ENCODE measurements at regions not wholly inside any gene's neighbourhood (a gene's known extent, or its start where the extent isn't known, plus 50 kb on each side); places are given as distances from the start of the nearest gene placed in this dataset.

DNA sequence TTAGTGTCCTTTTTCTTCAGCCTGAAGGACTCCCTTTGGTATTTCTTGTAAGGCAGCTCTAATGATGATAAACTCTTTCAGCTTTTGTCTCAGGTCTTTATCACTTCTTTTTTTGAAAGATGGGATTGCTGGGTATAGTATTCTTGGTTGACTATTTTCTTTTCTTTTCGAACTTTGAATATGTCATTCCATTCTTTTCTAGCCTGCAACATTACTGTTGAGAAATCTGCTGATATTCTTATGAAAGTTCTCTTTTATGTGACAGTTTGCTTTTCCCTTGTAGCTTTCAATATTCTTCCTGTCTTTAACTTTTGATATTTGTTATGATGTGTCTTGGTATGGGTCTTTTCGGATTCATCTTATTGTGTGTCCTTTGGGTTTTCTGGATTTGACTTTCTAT, 107.6 kb upstream of the SRD5A3 start:
- Histone ChIP-seq H3F3A (ENCODE audit: insufficient read depth, low read length, poor library complexity, severe bottlenecking) (no peaks in the 10 kb centered on the region), H3K9me2 (ENCODE audit: insufficient read depth, low read length) (no peaks in the 10 kb centered on the region), H3K27ac (ENCODE audit: low read length) (no peak overlapping the region), H3K79me2 (replicated peaks; ENCODE audit: insufficient read depth, low read length) (no peaks in the 10 kb centered on the region), H3K9ac (ENCODE audit: low read length) (no peak overlapping the region), H2AFZ (ENCODE audit: low read depth, low read length) (no peak overlapping the region), H3K9me3 (ENCODE audit: low read length) (no peaks in the 10 kb centered on the region), H3K36me3 (ENCODE audit: insufficient read depth, low read length) (no peaks in the 10 kb centered on the region), H3K4me3 (ENCODE audit: low read length) (no peak overlapping the region), H3K27me3 (ENCODE audit: insufficient read depth, low read depth, low read length) (no peaks in the 10 kb centered on the region), H4K20me1 (ENCODE audit: insufficient read depth) (no peaks in the 10 kb centered on the region), H3K4me2 (ENCODE audit: low read length) (no peak overlapping the region)
- TF ChIP-seq POLR2AphosphoS5 (IDR thresholded peaks at IDR 0.05) (no peak), EZH2 (IDR thresholded peaks at IDR 0.05; ENCODE audit: borderline replicate concordance, insufficient read depth, low read length, poor library complexity, severe bottlenecking) (no peak), RAD21 (conservative IDR thresholded peaks at IDR 0.05) (no peak), SMC3 (conservative IDR thresholded peaks at IDR 0.05; ENCODE audit: poor library complexity) (no peak), TAF1 (IDR thresholded peaks at IDR 0.05; ENCODE audit: low read depth) (no peak), EP300 (conservative IDR thresholded peaks at IDR 0.05; ENCODE audit: poor library complexity, severe bottlenecking) (no peak), MXI1 (conservative IDR thresholded peaks at IDR 0.05; ENCODE audit: poor library complexity, severe bottlenecking) (no peak)
- TF ChIP-seq, protein P1, sequence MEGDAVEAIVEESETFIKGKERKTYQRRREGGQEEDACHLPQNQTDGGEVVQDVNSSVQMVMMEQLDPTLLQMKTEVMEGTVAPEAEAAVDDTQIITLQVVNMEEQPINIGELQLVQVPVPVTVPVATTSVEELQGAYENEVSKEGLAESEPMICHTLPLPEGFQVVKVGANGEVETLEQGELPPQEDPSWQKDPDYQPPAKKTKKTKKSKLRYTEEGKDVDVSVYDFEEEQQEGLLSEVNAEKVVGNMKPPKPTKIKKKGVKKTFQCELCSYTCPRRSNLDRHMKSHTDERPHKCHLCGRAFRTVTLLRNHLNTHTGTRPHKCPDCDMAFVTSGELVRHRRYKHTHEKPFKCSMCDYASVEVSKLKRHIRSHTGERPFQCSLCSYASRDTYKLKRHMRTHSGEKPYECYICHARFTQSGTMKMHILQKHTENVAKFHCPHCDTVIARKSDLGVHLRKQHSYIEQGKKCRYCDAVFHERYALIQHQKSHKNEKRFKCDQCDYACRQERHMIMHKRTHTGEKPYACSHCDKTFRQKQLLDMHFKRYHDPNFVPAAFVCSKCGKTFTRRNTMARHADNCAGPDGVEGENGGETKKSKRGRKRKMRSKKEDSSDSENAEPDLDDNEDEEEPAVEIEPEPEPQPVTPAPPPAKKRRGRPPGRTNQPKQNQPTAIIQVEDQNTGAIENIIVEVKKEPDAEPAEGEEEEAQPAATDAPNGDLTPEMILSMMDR (IDR thresholded peaks at IDR 0.05; ENCODE audit: poor library complexity, severe bottlenecking): no peak
- TF ChIP-seq, protein P2, sequence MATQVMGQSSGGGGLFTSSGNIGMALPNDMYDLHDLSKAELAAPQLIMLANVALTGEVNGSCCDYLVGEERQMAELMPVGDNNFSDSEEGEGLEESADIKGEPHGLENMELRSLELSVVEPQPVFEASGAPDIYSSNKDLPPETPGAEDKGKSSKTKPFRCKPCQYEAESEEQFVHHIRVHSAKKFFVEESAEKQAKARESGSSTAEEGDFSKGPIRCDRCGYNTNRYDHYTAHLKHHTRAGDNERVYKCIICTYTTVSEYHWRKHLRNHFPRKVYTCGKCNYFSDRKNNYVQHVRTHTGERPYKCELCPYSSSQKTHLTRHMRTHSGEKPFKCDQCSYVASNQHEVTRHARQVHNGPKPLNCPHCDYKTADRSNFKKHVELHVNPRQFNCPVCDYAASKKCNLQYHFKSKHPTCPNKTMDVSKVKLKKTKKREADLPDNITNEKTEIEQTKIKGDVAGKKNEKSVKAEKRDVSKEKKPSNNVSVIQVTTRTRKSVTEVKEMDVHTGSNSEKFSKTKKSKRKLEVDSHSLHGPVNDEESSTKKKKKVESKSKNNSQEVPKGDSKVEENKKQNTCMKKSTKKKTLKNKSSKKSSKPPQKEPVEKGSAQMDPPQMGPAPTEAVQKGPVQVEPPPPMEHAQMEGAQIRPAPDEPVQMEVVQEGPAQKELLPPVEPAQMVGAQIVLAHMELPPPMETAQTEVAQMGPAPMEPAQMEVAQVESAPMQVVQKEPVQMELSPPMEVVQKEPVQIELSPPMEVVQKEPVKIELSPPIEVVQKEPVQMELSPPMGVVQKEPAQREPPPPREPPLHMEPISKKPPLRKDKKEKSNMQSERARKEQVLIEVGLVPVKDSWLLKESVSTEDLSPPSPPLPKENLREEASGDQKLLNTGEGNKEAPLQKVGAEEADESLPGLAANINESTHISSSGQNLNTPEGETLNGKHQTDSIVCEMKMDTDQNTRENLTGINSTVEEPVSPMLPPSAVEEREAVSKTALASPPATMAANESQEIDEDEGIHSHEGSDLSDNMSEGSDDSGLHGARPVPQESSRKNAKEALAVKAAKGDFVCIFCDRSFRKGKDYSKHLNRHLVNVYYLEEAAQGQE (IDR thresholded peaks at IDR 0.05; ENCODE audit: borderline replicate concordance): no peak

DNA sequence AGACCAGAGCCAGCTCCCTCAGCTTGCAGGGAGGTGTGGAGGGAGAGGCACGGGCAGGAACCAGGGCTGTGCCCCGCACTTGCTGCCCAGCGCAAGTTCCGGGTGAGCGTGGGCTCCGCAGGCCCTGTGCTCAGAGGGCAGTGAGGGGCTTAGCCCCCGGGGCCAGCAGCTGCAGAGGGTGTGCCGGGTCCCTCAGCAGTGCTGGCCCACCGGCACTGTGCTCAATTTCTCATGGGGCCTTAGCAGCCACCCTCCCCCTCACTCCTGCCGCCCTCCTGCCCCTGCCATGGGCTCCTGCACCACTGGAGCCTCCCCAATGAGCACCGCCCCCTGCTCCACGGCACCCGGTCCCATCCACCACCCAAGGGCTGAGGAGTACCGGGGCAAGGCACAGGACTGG, 104.6 kb upstream of the SRD5A3 start:
- Histone ChIP-seq H3K27ac (ENCODE audit: low read length) (no peak overlapping the region), H3K4me2 (ENCODE audit: low read length) (no peak overlapping the region), H2AFZ (ENCODE audit: low read depth, low read length) (no peak overlapping the region), H3F3A (ENCODE audit: insufficient read depth, low read length, poor library complexity, severe bottlenecking) (no peaks in the 10 kb centered on the region), H3K36me3 (ENCODE audit: insufficient read depth, low read length) (no peaks in the 10 kb centered on the region), H3K9ac (ENCODE audit: low read length) (no peak overlapping the region), H3K79me2 (replicated peaks; ENCODE audit: insufficient read depth, low read length) (no peaks in the 10 kb centered on the region), H3K4me3 (ENCODE audit: low read length) (no peak overlapping the region), H3K9me2 (ENCODE audit: insufficient read depth, low read length) (no peaks in the 10 kb centered on the region), H4K20me1 (ENCODE audit: insufficient read depth) (no peaks in the 10 kb centered on the region), H3K27me3 (ENCODE audit: insufficient read depth, low read depth, low read length) (no peaks in the 10 kb centered on the region), H3K9me3 (ENCODE audit: low read length) (no peaks in the 10 kb centered on the region)
- TF ChIP-seq EZH2 (IDR thresholded peaks at IDR 0.05; ENCODE audit: borderline replicate concordance, insufficient read depth, low read length, poor library complexity, severe bottlenecking) (no peak), EP300 (conservative IDR thresholded peaks at IDR 0.05; ENCODE audit: poor library complexity, severe bottlenecking) (no peak)

DNA sequence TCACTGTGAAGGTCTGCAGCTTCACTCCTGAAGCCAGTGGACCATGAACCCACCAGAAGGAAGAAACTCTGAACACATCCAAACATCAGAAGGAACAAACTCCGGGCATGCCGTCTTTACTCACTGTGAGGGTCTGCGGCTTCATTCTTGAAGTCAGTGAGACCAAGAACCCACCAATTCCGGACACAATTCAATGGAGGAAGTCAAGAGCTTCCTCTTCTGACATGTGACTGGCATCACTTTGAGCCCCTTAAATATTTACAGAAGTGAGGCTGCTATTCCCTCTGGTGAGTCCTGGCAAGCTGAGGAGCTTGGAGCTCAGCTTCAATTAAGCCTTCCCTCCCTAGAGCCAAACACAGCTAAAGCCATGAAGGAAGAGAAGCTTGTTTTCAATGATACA, 103.5 kb upstream of the SRD5A3 start:
- Histone ChIP-seq H3K9me2 (ENCODE audit: insufficient read depth, low read length) (no peaks in the 10 kb centered on the region), H2AFZ (ENCODE audit: low read depth, low read length) (no peak overlapping the region), H3F3A (ENCODE audit: insufficient read depth, low read length, poor library complexity, severe bottlenecking) (no peaks in the 10 kb centered on the region), H3K79me2 (replicated peaks; ENCODE audit: insufficient read depth, low read length) (no peaks in the 10 kb centered on the region), H3K27ac (ENCODE audit: low read length) (no peak overlapping the region), H3K9me3 (ENCODE audit: low read length) (no peaks in the 10 kb centered on the region), H3K27me3 (ENCODE audit: insufficient read depth, low read depth, low read length) (no peaks in the 10 kb centered on the region), H3K9ac (ENCODE audit: low read length) (no peak overlapping the region), H3K36me3 (ENCODE audit: insufficient read depth, low read length) (no peaks in the 10 kb centered on the region), H3K4me2 (ENCODE audit: low read length) (no peak overlapping the region), H4K20me1 (ENCODE audit: insufficient read depth) (no peaks in the 10 kb centered on the region), H3K4me3 (ENCODE audit: low read length) (no peak overlapping the region)
- TF ChIP-seq, protein P1 (IDR thresholded peaks at IDR 0.05; ENCODE audit: poor library complexity, severe bottlenecking): no peak
- TF ChIP-seq POLR2AphosphoS5 (IDR thresholded peaks at IDR 0.05): no peak
- no peak for TF ChIP-seq EZH2 (IDR thresholded peaks at IDR 0.05; ENCODE audit: borderline replicate concordance, insufficient read depth, low read length, poor library complexity, severe bottlenecking)
- TF ChIP-seq EP300 (conservative IDR thresholded peaks at IDR 0.05; ENCODE audit: poor library complexity, severe bottlenecking): no peak
- no peak for TF ChIP-seq TAF1 (IDR thresholded peaks at IDR 0.05; ENCODE audit: low read depth)
- TF ChIP-seq MXI1 (conservative IDR thresholded peaks at IDR 0.05; ENCODE audit: poor library complexity, severe bottlenecking): no peak
- TF ChIP-seq, protein P2 (IDR thresholded peaks at IDR 0.05; ENCODE audit: borderline replicate concordance): no peak
- no peak for TF ChIP-seq SMC3 (conservative IDR thresholded peaks at IDR 0.05; ENCODE audit: poor library complexity)
- TF ChIP-seq RAD21 (conservative IDR thresholded peaks at IDR 0.05): no peak

Measured in neural cell (in vitro differentiated cells).